ENCODE measurements at regions not wholly inside any gene's neighbourhood (a gene's known extent, or its start where the extent isn't known, plus 50 kb on each side); places are given as distances from the start of the nearest gene placed in this dataset.

DNA sequence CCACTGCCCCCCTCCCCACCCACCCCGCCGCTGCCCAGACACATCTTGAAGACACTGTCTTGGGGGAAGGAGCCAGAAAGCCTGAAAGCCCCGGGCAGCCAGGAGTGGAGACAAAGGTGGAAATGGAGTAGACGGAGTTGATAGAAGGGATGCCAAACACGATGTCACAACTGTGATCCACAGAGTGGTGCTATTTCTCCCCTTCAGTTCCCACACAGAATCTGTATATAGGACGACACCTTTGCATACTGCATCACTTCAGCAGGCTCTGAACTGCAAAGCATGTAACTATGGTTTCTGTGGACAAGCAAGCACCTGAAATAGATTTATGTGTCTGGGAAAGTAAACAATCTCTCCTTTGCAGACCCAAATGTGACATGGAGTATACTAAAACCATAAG, 56.4 kb upstream of the F13A1 start:
- TF ChIP-seq, protein P1, sequence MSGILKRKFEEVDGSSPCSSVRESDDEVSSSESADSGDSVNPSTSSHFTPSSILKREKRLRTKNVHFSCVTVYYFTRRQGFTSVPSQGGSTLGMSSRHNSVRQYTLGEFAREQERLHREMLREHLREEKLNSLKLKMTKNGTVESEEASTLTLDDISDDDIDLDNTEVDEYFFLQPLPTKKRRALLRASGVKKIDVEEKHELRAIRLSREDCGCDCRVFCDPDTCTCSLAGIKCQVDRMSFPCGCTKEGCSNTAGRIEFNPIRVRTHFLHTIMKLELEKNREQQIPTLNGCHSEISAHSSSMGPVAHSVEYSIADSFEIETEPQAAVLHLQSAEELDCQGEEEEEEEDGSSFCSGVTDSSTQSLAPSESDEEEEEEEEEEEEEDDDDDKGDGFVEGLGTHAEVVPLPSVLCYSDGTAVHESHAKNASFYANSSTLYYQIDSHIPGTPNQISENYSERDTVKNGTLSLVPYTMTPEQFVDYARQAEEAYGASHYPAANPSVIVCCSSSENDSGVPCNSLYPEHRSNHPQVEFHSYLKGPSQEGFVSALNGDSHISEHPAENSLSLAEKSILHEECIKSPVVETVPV (CRISPR knock-in tag; IDR thresholded peaks at IDR 0.05): no peak
- TF ChIP-seq GLIS3 (CRISPR knock-in tag; IDR thresholded peaks at IDR 0.05): no peak
- TF ChIP-seq ZFP30 (CRISPR knock-in tag; IDR thresholded peaks at IDR 0.05): no peak
- no peak for TF ChIP-seq ZFP3 (CRISPR knock-in tag; IDR thresholded peaks at IDR 0.05)
- TF ChIP-seq PPARA (CRISPR knock-in tag; IDR thresholded peaks at IDR 0.05; ENCODE audit: borderline replicate concordance): no peak
- TF ChIP-seq ISL1 (CRISPR knock-in tag; IDR thresholded peaks at IDR 0.05): no peak
- no peak for TF ChIP-seq BACH2 (CRISPR knock-in tag; IDR thresholded peaks at IDR 0.05; ENCODE audit: borderline replicate concordance)
- TF ChIP-seq, protein P2, sequence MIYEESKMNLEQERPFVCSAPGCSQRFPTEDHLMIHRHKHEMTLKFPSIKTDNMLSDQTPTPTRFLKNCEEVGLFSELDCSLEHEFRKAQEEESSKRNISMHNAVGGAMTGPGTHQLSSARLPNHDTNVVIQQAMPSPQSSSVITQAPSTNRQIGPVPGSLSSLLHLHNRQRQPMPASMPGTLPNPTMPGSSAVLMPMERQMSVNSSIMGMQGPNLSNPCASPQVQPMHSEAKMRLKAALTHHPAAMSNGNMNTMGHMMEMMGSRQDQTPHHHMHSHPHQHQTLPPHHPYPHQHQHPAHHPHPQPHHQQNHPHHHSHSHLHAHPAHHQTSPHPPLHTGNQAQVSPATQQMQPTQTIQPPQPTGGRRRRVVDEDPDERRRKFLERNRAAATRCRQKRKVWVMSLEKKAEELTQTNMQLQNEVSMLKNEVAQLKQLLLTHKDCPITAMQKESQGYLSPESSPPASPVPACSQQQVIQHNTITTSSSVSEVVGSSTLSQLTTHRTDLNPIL (CRISPR knock-in tag; IDR thresholded peaks at IDR 0.05; ENCODE audit: low read depth): no peak
- no peak for TF ChIP-seq CSDC2 (CRISPR knock-in tag; IDR thresholded peaks at IDR 0.05)
- TF ChIP-seq, protein P3, sequence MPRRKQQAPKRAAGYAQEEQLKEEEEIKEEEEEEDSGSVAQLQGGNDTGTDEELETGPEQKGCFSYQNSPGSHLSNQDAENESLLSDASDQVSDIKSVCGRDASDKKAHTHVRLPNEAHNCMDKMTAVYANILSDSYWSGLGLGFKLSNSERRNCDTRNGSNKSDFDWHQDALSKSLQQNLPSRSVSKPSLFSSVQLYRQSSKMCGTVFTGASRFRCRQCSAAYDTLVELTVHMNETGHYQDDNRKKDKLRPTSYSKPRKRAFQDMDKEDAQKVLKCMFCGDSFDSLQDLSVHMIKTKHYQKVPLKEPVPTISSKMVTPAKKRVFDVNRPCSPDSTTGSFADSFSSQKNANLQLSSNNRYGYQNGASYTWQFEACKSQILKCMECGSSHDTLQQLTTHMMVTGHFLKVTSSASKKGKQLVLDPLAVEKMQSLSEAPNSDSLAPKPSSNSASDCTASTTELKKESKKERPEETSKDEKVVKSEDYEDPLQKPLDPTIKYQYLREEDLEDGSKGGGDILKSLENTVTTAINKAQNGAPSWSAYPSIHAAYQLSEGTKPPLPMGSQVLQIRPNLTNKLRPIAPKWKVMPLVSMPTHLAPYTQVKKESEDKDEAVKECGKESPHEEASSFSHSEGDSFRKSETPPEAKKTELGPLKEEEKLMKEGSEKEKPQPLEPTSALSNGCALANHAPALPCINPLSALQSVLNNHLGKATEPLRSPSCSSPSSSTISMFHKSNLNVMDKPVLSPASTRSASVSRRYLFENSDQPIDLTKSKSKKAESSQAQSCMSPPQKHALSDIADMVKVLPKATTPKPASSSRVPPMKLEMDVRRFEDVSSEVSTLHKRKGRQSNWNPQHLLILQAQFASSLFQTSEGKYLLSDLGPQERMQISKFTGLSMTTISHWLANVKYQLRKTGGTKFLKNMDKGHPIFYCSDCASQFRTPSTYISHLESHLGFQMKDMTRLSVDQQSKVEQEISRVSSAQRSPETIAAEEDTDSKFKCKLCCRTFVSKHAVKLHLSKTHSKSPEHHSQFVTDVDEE (CRISPR knock-in tag; IDR thresholded peaks at IDR 0.05): no peak
- no peak for TF ChIP-seq RARB (CRISPR knock-in tag; IDR thresholded peaks at IDR 0.05)
- TF ChIP-seq ZC3H10 (CRISPR knock-in tag; IDR thresholded peaks at IDR 0.05): no peak
- TF ChIP-seq, protein P4, sequence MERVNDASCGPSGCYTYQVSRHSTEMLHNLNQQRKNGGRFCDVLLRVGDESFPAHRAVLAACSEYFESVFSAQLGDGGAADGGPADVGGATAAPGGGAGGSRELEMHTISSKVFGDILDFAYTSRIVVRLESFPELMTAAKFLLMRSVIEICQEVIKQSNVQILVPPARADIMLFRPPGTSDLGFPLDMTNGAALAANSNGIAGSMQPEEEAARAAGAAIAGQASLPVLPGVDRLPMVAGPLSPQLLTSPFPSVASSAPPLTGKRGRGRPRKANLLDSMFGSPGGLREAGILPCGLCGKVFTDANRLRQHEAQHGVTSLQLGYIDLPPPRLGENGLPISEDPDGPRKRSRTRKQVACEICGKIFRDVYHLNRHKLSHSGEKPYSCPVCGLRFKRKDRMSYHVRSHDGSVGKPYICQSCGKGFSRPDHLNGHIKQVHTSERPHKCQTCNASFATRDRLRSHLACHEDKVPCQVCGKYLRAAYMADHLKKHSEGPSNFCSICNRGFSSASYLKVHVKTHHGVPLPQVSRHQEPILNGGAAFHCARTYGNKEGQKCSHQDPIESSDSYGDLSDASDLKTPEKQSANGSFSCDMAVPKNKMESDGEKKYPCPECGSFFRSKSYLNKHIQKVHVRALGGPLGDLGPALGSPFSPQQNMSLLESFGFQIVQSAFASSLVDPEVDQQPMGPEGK (CRISPR knock-in tag; IDR thresholded peaks at IDR 0.05; ENCODE audit: borderline replicate concordance): no peak
- TF ChIP-seq, protein P5, sequence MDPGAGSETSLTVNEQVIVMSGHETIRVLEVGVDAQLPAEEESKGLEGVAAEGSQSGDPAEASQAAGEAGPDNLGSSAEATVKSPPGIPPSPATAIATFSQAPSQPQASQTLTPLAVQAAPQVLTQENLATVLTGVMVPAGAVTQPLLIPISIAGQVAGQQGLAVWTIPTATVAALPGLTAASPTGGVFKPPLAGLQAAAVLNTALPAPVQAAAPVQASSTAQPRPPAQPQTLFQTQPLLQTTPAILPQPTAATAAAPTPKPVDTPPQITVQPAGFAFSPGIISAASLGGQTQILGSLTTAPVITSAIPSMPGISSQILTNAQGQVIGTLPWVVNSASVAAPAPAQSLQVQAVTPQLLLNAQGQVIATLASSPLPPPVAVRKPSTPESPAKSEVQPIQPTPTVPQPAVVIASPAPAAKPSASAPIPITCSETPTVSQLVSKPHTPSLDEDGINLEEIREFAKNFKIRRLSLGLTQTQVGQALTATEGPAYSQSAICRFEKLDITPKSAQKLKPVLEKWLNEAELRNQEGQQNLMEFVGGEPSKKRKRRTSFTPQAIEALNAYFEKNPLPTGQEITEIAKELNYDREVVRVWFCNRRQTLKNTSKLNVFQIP (CRISPR knock-in tag; IDR thresholded peaks at IDR 0.05; ENCODE audit: borderline replicate concordance, low read depth): no peak
- TF ChIP-seq SNAI2 (CRISPR knock-in tag; IDR thresholded peaks at IDR 0.05): no peak
- TF ChIP-seq ZNF8 (CRISPR knock-in tag; IDR thresholded peaks at IDR 0.05): no peak
- no peak for ATAC-seq

DNA sequence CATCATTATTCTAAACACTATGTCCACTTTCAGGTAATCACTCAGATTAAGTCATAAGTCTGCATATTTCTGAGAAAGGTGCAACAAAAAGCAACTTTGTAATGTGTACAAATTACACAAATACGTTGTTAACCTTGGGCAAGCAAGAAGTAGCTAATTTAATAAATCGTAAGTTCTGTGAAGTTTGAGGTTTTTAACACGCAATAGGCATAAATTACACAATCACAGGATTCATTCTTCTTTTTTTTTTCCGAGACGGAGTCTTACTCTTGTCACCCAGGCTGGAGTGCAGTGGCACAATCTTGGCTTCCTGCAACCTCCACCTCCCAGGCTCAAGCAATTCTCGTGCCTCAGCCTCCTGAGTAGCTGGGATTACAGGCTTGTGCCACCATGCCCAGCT, 57.2 kb upstream of the F13A1 start:
- no peak for ATAC-seq

DNA sequence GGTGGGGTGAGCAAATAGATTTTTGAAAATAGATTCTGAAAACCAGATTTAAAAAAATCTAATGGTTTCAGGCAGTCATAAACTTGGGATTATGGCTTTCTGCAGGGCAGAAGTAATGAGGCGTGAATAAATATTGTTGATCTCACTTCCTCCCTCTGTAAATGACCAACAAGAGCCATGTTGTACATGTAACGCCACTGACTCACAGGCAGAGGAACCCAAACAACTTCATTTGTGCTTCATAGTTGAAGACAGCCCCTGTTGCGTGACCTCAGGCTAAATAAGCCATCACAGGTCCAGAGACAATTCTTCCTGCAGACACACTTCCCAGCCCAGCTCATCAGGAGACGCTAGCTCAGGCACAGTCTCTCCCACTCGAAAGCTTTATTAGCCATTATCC, 59.1 kb upstream of the F13A1 start:
- TF ChIP-seq ZNF8 (CRISPR knock-in tag; IDR thresholded peaks at IDR 0.05) (no peak), ARNTL (CRISPR knock-in tag; IDR thresholded peaks at IDR 0.05; ENCODE audit: borderline replicate concordance, low read depth) (no peak), SNAI2 (CRISPR knock-in tag; IDR thresholded peaks at IDR 0.05) (no peak), TCF4 (CRISPR knock-in tag; IDR thresholded peaks at IDR 0.05; ENCODE audit: borderline replicate concordance) (no peak), OSR1 (CRISPR knock-in tag; IDR thresholded peaks at IDR 0.05) (no peak), GLIS3 (CRISPR knock-in tag; IDR thresholded peaks at IDR 0.05) (no peak)
- no peak for ATAC-seq

More for the DNA sequence above, 57.2 kb upstream of the F13A1 start:
- TF ChIP-seq RARB (CRISPR knock-in tag; IDR thresholded peaks at IDR 0.05) (no peak), OSR1 (CRISPR knock-in tag; IDR thresholded peaks at IDR 0.05) (no peak), PPARA (CRISPR knock-in tag; IDR thresholded peaks at IDR 0.05; ENCODE audit: borderline replicate concordance) (no peak), ZC3H10 (CRISPR knock-in tag; IDR thresholded peaks at IDR 0.05) (no peak)
- TF ChIP-seq, protein P5 (CRISPR knock-in tag; IDR thresholded peaks at IDR 0.05; ENCODE audit: borderline replicate concordance, low read depth): no peak
